Activated naive CD4-positive, alpha-beta T cell treated with anti-CD3 and anti-CD28 coated beads for 36 hours (primary cell): ENCODE measurements at regions not wholly inside any gene's neighbourhood (a gene's known extent, or its start where the extent isn't known, plus 50 kb on each side); places are given as distances from the start of the nearest gene placed in this dataset.
"Not testable (repeated sequence)": the region's sequence is repeated elsewhere in the genome, so short reads cannot be mapped to it uniquely, and the experiment has no call there.

Experiments used
- CTCF ChIA-PET: fragments of 350-600 bp; sonication (Branson Sonifier 250); formaldehyde crosslinking; loops from one replicate; lab custom pipeline; 2021; ENCODE audit warnings: antibody characterized with exemption; lab: Charles Lee
- DNase-seq: peaks from one replicate; pipeline ENCODE4 v3.0.0-alpha.2; 2020
- H3K27ac Mint-ChIP-seq: one replicate; pipeline ENCODE4 v1.8.0; 2021; ENCODE audit warnings: mild to moderate bottlenecking, mixed read lengths
- H3K27me3 Mint-ChIP-seq: one replicate; pipeline ENCODE4 v1.8.0; 2021; ENCODE audit warnings: low read depth, mixed read lengths
- H3K36me3 Mint-ChIP-seq: one replicate; pipeline ENCODE4 v1.8.0; 2021; ENCODE audit warnings: low read depth, mixed read lengths
- H3K4me1 Mint-ChIP-seq: one replicate; pipeline ENCODE4 v1.8.0; 2021; ENCODE audit warnings: low read depth, mixed read lengths
- H3K4me3 Mint-ChIP-seq: one replicate; pipeline ENCODE4 v1.8.0; 2021; ENCODE audit warnings: mild to moderate bottlenecking, moderate library complexity, mixed read lengths
- H3K9me3 Mint-ChIP-seq: one replicate; pipeline ENCODE4 v1.8.0; 2021; ENCODE audit warnings: mixed read lengths
- intact Hi-C: fragments of 100-400 bp; cut with micrococcal nuclease; formaldehyde crosslinking; loops from one replicate; pipeline ENCODE4 v1.15.1; 2023

- H3K27me3 Mint-ChIP-seq = peaks cover 10% of the 10 kb centered on the region
- no peaks in the 10 kb centered on the region for H3K36me3 Mint-ChIP-seq
- H3K4me3 Mint-ChIP-seq = no peak overlapping the region
- CTCF ChIA-PET = no interaction called here
- H3K27ac Mint-ChIP-seq = no peak overlapping the region
- DNase-seq = no peak
- no peaks in the 10 kb centered on the region for H3K4me1 Mint-ChIP-seq
- H3K9me3 Mint-ChIP-seq = no peaks in the 10 kb centered on the region
- intact Hi-C loops = no loop called here
These were observed 75.0 kb upstream of the SHANK2 start for GRCh38 chr11:71327156-71328085.

DNA sequence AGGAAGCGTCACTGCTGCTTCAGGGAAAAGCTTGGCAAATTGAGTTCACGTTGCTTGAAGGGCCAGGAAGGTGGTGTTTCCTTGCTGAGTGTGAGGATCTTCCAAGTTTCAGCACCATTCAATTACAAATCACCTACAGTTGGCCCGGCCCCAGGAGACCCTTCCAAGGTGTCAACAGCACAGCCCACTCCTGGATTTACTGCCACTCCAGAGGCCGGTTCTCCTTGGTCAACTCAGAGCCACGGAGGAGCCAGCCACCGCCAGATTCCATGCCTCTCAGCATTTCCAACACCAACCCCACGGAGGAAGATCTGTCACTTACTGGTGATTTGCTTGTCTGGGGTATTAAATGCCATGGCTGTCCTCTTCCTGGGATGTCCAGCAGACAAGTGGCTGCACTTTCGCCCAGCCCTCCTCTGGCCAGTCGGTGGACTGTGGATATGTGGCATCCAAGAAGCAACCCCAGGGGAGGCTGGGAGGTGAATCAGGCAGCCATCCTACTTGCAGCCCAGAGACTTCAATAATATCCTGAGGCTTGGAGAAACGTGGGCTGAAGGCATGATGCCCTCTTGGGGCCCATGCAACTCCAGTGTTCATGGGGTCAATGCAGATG, 74.1 kb upstream of the SHANK2 start:
- intact Hi-C loops = no loop called here
- H3K4me3 Mint-ChIP-seq = no peak overlapping the region
- H3K27me3 Mint-ChIP-seq = peaks cover 10% of the 10 kb centered on the region
- CTCF ChIA-PET = no interaction called here
- no peak overlapping the region for H3K27ac Mint-ChIP-seq
- H3K36me3 Mint-ChIP-seq = no peaks in the 10 kb centered on the region
- H3K9me3 Mint-ChIP-seq = no peaks in the 10 kb centered on the region
- H3K4me1 Mint-ChIP-seq = no peaks in the 10 kb centered on the region
- no peak for DNase-seq

GRCh38 chr11:71325418-71326327, 73.3 kb upstream of the SHANK2 start:
- peaks cover 13% of the 10 kb centered on the region for H3K27me3 Mint-ChIP-seq
- no peaks in the 10 kb centered on the region for H3K9me3 Mint-ChIP-seq
- DNase-seq = no peak
- no peaks in the 10 kb centered on the region for H3K36me3 Mint-ChIP-seq
- H3K4me3 Mint-ChIP-seq = no peak overlapping the region
- H3K27ac Mint-ChIP-seq = no peak overlapping the region
- intact Hi-C loops = no loop called here
- H3K4me1 Mint-ChIP-seq = no peaks in the 10 kb centered on the region
- CTCF ChIA-PET = no interaction called here

DNA sequence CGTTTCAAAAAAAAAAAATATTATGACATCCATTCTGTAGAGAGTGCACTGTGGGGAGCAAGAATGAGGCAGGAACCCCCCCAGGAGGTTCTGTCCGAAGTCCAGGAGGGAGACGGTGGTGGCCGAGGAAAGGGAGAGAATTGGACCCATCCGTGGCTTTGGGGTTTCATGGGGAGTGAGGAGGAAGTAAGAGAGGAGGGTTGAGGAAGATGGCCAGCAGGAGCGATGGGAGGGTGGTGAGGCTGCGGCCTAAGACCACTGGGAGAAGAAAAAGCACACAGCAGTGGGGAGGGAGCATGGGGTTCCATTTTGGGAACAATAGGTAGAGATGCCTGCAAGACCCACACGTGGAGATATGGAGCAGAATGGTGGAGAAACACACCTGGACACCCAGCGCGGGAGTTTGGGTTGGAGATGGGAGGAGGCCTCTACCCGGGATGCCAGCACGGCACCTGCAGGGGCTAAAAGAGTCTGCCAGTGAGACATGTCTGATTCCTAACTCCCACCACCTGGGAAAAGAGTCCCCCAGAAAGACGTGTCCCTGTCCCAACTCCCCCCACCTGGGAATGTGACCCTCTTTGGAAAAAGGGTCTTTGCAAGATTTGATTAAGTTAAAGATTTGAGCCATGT, 72.5 kb upstream of the SHANK2 start:
- CTCF ChIA-PET = no interaction called here
- Mint-ChIP-seq H3K27me3 (peaks cover 13% of the 10 kb centered on the region), H3K4me3 (no peak overlapping the region), H3K4me1 (no peaks in the 10 kb centered on the region), H3K9me3 (no peaks in the 10 kb centered on the region), H3K27ac (no peak overlapping the region), H3K36me3 (no peaks in the 10 kb centered on the region)
- DNase-seq = no peak
- intact Hi-C loops = no loop called here

GRCh38 chr11:71323876-71324526, 71.6 kb upstream of the SHANK2 start:
- Mint-ChIP-seq H3K9me3 (no peaks in the 10 kb centered on the region), H3K4me1 (no peaks in the 10 kb centered on the region), H3K36me3 (no peaks in the 10 kb centered on the region), H3K27ac (no peak overlapping the region), H3K4me3 (no peak overlapping the region), H3K27me3 (peaks cover 18% of the 10 kb centered on the region)
- DNase-seq = no peak
- intact Hi-C loops = no loop called here
- CTCF ChIA-PET = no interaction called here

- no peaks in the 10 kb centered on the region for H3K9me3 Mint-ChIP-seq
- no peaks in the 10 kb centered on the region for H3K4me1 Mint-ChIP-seq
- H3K27ac Mint-ChIP-seq = no peak overlapping the region
- CTCF ChIA-PET = no interaction called here
- H3K4me3 Mint-ChIP-seq = no peak overlapping the region
- DNase-seq = no peak
- peaks cover 23% of the 10 kb centered on the region for H3K27me3 Mint-ChIP-seq
- H3K36me3 Mint-ChIP-seq = no peaks in the 10 kb centered on the region
- intact Hi-C loops = no loop called here
These were observed 70.6 kb upstream of the SHANK2 start for GRCh38 chr11:71322861-71323582.

- intact Hi-C loops = no loop called here
- H3K27me3 Mint-ChIP-seq = peaks cover 23% of the 10 kb centered on the region
- CTCF ChIA-PET = no interaction called here
These were observed 69.9 kb upstream of the SHANK2 start for GRCh38 chr11:71322192-71322735.

GRCh38 chr11:71321433-71322191, 69.2 kb upstream of the SHANK2 start:
- Mint-ChIP-seq H3K27ac (no peak overlapping the region), H3K27me3 (peaks cover 23% of the 10 kb centered on the region)
- intact Hi-C loops = no loop called here

More at GRCh38 chr11:71322192-71322735, 69.9 kb upstream of the SHANK2 start:
- Mint-ChIP-seq H3K36me3 (no peaks in the 10 kb centered on the region), H3K9me3 (no peaks in the 10 kb centered on the region), H3K4me3 (no peak overlapping the region), H3K4me1 (no peaks in the 10 kb centered on the region), H3K27ac (no peak overlapping the region)
- no peak for DNase-seq

DNA sequence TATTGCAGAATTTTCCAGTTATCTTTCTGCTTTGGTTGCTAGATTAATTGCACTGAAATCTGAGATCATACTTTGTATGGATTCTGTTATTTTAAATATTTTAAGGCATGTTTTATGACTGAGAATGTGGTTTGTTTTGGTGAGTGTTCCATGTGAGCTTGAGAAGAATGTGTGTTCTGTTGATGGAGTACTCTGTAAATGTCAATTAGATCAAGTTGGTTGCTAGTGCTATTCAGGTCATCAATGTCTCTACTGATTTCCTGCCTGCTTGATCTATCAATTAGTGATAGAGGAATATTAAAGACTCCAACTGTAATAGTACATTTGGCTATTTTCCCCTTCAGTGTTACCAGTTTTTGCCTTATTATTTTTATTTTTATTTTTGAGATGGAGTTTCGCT, 64.3 kb upstream of the SHANK2 start:
- no peak for DNase-seq
- CTCF ChIA-PET = no interaction called here
- Mint-ChIP-seq H3K27me3 (peaks cover 13% of the 10 kb centered on the region), H3K9me3 (peaks cover 4% of the 10 kb centered on the region), H3K27ac (no peak overlapping the region), H3K36me3 (no peaks in the 10 kb centered on the region), H3K4me3 (no peak overlapping the region), H3K4me1 (no peaks in the 10 kb centered on the region)
- intact Hi-C loops = no loop called here

More at GRCh38 chr11:71321433-71322191, 69.2 kb upstream of the SHANK2 start:
- DNase-seq = no peak
- Mint-ChIP-seq H3K4me3 (no peak overlapping the region), H3K9me3 (peaks cover 2% of the 10 kb centered on the region), H3K36me3 (no peaks in the 10 kb centered on the region), H3K4me1 (no peaks in the 10 kb centered on the region)
- CTCF ChIA-PET = no interaction called here

DNA sequence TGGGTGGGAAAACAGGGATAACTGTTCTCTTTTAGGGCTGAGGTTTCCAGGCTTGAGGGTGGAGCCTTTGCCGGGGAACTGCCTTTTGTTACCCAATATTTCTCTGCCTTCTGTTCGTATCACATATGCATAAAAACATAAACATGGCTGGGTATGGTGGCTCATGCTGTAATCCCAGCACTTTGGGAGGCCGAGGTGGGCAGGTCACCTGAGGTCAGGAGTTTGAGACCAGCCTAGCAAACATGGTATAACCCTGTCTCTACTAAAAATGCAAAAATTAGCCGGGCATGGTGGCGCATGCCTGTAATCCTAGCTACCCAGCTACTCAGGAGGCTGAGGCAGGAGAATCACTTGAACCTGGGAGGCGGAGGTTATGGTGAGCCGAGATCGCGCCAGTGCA, 60.2 kb upstream of the SHANK2 start:
- H3K4me1 Mint-ChIP-seq, H3K27ac Mint-ChIP-seq, H3K36me3 Mint-ChIP-seq, H3K9me3 Mint-ChIP-seq, H3K27me3 Mint-ChIP-seq, CTCF ChIA-PET, H3K4me3 Mint-ChIP-seq, DNase-seq, intact Hi-C loops: not testable (repeated sequence)
